HG02973 (cell line): ENCODE measurements at regions not wholly inside any gene's neighbourhood (a gene's known extent, or its start where the extent isn't known, plus 50 kb on each side); places are given as distances from the start of the nearest gene placed in this dataset.
A peak's percentile ranks its signal among the peaks of the same experiment; 100 is the strongest.
"Not testable (repeated sequence)": the region's sequence is repeated elsewhere in the genome, so short reads cannot be mapped to it uniquely, and the experiment has no call there.

Experiments used
- ATAC-seq: cut with Tn5 transposase; IDR thresholded peaks from one replicate; pipeline ENCODE4 v1.9.1; 2021; ENCODE audit warnings: moderate library complexity; ENCODE audit not compliant: unreplicated experiment

DNA sequence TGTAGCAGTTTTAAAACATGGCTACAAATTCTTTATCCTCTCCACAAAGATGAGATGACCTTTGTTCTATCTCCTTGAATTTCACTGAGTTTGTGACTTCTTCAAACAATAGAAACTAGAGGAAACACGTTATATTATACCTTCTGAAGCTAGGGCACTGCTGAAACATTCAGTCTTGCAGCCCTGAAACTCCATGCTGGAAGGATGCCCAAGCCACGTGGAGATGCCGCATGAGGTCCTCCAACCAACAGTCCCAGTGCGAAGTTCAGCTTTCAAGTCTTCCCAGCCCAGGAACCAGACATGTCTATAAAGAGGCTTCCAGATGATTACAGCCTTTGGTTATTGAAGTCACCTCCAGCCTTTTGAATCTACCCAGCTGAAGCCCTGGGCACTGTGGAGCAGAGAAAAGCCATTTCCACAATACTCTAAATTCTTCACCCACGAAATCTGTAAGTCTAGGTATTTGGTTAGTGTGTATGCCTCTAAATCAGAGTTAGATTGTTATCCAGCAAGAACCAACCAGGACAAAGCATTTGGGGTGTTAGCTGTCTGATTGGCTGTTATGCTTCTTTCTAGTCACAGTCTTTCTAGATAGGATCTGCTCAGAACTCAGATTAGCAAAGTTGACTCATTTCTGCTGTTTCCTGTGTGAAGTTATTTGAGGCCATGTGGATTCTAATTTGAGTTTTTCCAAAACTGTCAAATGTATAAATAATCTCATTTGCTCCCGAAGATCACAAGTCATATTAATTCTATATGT lies 186.5 kb upstream of the TMEM72 start:
- no peak for ATAC-seq

DNA sequence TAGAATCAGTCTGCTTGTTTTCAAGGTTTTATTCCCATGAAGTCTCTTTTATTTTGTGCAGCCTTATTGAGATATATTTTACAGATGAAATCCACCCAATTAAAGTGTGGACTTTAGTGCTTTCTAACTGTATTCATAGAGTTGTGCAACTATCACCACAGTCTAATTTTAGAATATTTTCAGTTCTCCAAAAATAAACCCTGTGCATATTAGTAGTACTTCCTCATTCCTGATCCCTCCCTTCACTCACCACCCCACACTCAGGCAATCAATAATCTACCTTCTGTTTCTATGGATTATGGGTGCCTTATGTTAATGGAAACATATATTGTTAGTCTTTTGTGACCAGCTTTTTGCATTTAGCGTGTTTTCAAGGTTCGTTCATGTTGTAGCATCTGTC lies 185.7 kb upstream of the TMEM72 start:
- ATAC-seq = peak; percentile 88

DNA sequence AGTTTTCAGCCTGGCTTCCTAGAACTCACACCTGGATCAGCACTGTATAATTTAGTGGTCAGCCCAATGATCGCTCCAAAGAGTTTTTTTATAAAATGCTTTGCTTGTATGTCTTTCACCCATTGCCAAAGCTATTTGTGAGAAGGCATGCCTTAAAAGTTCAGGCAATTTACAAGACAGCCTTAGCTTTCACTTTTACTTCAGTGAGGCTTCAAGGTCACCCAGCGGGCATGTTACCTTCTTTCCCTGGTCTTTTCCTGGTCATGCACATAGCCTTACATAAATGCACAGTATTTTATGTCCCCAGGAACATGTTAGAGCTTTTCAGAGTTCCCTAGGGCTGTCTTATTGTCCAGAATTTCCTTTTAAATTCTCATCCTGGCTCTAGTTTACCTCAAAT lies 179.9 kb upstream of the TMEM72 start:
- no peak for ATAC-seq

DNA sequence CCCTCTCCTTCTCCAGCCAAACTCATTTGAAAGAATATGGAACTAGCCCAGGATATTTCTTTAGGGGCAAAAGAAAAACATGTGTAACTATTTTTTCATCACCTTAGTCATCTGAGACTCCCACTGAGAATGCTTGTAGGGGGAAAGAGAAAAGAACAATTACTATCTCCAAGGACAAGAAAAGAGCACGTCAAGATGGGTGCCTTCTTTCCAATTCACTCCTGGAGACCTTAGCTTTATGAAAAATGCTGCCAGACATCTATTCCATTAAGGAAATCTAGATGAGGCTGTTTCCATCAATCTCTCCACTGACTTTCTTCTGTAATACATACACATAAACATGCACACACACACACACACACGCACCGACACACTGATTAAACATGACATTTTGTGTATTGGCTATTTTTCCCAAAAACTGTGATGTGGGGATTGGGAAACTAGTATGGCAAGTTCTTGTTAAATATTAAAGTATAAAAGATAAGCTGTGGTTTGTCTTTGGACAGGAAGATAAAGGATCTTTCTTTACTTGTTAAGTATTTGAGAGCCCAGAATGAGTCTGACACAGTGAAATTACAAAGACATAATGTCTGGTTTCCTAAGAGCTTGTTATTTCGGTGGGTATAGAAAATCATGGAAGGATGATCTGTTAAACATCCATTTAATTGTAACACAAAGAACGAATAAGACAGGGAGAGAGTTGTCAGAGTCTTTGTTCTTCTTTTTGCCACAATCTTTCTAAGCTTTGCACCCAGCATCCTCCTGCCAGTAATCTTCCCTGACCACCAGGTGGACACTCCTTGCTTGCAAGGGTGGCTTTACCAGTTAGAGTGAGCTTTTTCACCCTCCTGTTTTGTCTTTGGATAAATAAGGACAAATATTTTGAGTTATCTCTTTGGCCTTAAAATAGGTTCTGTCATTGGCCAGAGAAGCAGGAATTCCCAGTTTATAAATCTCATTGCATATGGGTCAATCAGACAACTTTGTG lies 177.3 kb upstream of the TMEM72 start:
- ATAC-seq = no peak

DNA sequence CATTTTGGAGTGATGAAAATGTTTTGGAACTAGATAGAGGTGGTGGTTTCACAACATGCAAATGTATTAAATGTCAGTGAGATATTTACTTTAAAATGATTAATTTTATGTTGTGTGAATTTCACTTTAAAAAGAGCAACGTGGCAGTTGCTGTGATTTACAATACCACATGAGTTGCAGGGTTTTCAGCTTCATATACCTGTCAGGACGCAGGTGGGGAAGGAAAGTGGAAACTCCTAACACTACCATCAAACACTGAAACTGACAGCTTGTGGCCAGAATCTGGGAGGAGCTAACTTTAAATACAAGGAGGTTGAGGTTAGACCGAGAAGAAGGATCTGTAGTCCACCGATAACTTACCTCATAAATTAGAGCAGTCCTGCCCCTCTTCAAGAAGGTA lies 168.9 kb upstream of the TMEM72 start:
- no peak for ATAC-seq

DNA sequence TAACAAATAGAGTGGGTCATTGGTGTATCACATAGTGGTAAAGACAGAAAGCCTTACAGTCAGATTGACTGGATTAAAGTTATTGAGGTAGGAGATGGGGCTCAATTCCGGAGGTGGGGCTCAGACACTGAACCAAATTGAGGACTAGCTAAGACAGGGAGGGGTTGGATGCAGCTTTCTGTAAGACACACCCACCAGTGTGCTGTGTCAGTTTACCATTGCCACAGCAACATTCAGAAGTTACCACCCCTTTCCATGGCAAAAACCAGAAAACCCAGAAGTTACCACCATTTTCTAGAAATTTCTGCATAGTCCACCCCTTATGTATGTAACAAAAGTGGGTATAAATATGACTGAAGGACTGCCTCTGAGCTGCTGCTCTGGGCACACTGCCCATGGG lies 167.6 kb upstream of the TMEM72 start:
- no peak for ATAC-seq

DNA sequence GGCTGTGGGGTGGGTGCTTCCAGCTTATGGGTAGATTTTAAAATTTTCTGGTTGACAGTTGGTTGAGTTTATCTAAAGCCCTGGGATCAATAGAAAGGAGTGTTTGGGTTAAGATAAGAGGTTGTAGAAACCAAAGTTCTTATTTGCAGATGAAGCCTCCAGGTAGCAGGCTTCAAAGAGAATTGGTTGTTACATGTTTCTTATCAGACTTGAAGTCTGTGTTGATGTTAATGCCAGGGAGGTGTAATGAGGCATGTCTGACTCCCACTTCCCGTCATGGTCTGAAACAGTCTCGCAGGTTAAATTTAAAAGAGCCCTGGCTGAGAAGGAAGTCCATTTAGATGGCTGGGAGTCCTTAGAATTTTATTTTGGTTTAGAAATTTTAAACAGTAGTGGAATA lies 165.2 kb upstream of the TMEM72 start:
- ATAC-seq = no peak

DNA sequence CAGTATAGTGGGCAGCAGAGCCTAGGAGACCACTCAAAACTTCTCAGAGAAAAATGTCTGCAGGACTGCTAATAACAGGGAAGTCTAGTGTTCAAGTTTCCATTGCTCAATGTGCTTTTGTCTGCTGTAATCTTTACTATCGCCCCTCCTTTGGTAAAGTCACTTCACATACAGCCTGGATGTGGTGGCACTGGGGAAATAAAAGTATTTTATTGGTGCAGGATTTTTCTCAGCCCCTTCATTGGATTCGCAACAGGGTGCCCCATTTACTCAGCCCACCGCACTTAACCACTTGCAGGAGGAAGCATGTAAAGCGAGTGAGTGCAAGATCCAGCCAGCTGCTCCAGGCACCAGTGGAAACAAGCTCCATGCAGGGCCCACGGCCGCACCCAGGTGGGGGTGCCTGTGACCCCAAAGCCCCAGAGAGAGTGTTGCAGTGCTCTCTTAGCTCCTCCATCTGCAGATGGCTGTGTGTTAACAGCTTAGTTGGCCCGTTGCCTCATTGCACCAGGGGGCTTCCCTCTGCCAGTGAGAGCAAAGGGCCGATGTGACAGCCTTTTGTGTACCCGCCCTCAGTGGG lies 163.5 kb upstream of the TMEM72 start:
- ATAC-seq = no peak

DNA sequence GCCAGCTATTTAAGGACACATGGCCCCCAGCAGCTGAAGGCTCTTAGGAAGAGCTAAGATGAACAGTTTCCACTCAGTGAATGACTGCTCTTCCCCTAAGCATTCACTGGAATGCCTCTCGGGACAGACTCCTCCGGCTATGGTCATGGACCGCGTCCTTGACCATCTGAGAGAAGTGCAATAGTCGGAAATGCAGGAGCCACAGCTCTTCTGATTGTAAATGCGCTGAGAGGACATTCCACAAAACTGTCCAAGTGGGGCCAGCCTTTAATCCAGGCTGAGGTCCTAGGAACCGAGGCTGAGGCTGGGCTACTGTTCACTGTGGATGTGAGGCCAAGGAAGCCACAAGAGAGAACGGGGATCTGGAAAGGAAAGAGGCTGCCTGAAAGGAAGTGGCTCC lies 162.0 kb upstream of the TMEM72 start:
- no peak for ATAC-seq

DNA sequence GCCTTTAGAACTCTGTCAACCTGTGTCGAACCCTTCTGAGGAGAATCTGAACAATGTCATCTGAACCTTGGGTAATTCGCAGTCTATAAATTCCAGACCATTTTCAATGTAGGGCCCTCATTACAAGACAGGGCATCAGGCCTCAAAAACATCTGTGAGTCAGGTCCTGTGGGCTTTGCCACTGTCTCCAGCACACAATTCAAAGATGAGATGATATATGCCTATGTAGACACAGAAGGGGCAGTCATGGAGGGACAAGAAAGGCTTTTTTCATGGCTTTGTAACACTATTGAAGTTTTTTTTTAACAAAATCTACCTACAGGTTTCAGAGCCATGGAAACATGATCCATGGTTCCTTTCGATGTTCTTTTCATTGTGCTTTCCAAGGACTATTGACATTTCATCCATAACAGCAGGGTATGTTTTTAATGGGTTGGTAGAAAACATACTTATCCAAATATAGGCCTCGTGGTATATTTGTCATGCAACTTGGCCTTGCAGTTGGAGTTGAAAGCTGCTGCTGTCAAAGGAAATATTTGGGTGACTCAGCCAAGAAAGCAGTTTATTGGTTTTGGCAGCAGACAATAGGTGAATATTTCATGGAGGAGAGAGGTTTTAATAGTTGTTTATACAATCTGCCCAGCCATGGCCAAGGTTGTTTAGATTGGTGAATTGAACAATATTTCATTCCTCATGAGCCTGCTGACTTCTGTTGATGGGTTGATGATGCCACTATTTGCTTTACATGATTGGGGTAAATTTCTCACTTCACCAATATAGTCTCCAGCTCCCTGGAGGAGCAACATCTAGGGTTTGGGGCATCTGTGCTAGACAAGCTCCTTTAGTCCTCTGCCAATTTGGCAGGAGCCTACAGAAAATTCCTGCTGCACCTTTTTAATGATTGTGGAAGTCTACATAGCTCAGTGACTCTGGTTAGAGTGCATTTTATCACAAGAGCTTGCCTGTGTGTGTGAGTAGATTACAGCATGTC lies 158.4 kb upstream of the TMEM72 start:
- ATAC-seq = no peak

DNA sequence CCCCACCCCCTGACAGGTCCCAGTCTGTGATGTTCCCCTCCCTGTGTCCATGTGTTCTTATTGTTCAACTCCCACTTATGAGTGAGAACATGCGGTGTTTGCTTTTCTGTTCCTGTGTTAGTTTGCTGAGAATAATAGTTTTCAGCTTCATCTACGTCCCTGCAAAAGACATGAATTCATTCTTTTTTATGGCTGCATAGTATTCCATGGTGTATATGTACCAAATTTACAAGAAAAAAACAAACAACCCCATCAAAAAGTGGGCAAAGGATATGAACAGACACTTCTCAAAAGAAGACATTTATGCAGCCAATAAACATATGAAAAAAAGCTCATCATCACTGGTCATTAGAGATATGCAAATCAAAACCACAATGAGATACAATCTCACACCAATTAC lies 156.8 kb upstream of the TMEM72 start:
- not testable (repeated sequence) for ATAC-seq

DNA sequence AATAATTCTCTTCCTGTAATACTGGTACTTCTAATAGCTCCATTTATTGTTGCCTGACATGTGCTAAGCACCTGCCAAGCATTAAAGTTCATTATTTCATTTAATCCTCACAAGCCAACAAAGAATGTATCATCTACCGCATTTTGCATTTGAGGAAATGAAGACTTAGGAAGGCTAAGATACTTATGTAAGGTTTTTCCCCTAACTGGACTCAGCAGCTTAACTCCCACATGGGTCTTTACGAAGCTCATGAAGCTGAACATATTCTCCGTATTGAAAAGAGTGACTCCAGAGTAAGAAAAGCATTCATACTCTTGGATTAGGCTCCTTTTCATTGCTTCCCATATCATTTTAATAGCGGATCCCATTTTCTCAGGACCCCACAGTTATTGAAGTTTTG lies 155.7 kb upstream of the TMEM72 start:
- no peak for ATAC-seq

DNA sequence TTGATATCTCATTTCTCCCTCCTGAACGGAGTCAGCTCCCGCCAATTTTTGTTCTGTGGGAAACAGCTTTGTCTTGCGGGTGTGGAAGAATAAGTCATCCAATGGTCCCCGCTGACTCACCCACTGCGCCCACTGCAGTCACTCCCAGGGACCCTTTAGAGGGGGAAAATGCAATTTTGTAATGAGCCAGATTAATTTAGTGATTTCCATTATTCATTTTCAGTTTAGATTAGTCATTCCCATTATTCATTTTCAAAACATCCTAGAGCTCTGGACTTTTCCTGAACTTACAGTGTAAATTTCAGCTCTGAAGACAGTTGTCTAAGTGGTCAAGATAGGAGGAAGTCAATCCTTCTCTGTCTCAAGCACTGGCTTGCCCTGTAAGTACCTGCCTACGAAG lies 154.9 kb upstream of the TMEM72 start:
- no peak for ATAC-seq

DNA sequence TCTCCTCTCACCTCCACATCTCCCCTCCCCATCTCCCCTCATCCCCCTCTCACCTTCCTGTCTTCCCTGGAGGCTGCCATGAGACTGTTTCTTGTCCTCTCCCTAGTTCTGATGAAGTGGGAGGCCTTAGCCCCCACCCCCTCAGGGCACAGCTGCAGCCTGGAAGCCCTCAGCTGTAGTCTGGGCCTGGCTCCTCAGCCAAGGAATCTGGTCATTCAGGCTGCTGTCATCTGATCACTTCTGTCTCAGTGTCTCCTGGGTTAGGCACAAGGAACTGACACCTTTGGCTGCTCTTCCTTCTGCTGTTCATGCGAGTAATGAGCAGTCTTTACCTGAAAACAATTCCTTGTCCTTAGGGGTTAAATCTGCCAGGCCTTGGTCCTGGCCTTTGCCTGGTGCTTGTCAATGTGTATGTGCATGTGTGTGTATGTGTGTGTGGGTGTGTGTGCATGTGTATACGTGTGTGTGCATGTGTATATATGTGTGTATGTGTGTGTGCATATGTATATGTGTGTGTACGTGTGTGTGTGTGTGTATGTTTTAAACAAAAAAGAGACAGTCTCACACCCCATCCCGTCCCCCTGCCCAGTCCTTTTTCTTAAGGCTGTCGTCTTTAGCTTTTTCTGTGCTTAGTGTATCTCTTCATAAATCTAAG lies 153.5 kb upstream of the TMEM72 start:
- no peak for ATAC-seq

DNA sequence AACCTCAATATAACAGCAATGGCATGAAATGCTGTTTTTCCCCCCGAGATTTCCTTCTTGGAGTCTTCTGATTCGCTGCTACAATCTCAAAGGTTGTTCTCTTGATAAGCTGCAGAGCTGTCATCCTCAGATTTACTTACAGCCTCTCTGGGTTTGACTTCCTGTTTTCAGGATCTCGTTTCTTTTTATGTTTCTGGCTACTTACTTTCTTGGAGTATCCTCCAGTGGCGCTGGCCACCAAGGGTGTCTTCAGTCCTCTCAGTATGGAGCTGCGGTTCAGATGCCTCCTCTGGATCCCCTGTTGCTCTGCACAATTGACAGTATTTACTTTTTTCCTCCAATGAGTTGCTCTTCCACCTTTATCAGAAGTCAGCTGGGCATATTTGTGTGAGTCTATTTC lies 152.0 kb upstream of the TMEM72 start:
- ATAC-seq = no peak

DNA sequence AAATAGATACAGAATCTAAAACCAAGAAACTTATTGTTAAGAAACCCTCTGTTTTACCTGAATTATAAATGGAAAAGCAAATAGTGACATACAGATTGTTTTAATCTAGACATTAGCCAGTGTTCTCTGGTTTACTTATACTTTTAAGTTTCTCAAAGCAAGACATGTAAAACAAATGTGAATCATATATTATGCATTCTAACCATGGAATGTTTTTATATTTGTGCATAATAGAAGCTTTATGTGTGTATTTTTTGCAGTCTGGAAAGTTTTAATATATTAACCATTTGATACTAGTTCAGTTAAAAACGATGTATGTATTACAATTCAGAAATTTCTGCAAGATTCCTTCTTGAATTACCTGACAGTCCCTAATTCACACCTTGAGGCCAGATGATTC lies 150.6 kb upstream of the TMEM72 start:
- no peak for ATAC-seq

DNA sequence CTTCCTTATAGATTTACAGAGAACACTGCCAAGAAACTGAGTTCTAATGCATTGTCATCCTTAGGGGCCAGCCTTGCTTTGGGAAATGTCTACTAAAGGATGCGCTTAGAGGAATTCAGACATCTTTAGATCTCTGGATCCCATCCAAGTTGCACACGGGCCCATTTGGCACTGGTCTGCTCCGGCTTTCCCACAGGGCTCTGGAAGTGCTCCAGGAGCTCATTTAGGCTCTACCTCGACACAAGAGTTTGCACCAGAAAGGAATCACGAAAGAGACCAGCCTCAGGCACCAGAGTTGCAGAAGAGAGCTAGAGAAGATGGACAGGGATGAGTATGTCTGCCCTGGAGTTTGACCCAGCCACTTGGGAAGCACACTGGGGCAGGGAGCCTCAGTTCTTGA lies 150.1 kb upstream of the TMEM72 start:
- no peak for ATAC-seq

DNA sequence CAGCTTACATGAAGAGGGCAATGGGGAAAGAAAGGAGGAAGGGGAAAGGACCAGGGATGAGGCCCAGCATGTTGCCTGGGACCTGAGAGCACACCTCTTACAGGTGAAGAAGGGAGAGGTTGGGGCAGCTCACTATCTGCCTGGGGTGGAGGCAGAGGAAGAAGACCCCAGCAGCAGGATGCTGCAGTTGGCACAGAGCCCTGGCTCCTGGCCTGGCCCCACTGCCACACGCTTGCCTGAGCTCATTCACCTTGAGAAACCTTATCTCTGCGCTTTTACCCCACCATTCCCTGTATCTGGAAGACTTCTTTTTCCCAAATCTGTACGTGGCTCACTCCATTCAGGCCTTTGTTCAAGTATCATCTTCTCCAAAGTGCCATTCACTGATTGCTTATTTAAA lies 147.8 kb upstream of the TMEM72 start:
- ATAC-seq = no peak

DNA sequence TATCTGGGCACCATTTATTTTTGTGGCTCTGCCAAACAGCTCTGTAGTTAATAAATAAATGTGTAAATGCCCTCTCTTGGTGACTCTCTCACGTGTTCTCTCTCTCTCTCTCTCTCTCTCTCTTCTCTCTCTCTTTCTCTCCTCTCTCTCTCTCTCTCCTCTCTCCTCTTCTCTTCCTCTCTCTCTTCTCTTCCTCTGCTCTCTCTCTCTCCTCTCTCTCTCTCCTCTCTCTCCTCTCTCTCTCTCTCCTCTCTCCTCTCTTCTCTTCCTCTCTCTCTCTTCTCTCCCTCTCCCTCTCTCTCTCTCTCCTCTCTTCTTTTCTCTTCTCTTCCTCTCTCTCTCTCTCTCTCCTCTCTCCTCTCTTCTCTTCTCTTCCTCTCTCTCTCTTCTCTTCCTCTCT lies 145.8 kb upstream of the TMEM72 start:
- ATAC-seq = no peak

DNA sequence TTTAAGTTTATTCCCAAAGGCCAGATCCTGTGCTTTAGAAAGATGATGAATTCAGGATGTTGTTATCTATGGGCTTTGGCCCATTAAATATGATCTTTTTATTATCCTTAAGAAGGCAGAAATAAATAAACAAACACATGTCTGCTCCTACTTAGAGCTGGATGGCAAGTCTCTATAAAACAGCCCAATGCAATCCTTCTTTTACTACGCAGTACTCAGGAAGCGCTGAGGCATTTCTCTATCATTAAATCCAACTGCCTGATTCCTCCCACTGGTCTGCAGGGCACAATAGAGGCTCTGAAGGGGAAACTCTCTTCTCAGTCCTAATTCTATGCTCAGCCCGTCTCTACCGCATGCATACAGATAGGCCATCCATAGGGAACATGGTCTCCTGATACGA lies 144.5 kb upstream of the TMEM72 start:
- no peak for ATAC-seq
